Psoas muscle (tissue), 7 donors: ENCODE measurements at regions not wholly inside any gene's neighbourhood (a gene's known extent, or its start where the extent isn't known, plus 50 kb on each side); places are given as distances from the start of the nearest gene placed in this dataset.

Source experiments
- ATAC-seq, 4 donors: fragments of 200-7000 bp; cut with Tn5 transposase; one replicate each; pipeline ENCODE4 v1.9.1; 2020; ENCODE audit warnings: moderate library complexity in 3 of 4, mild to moderate bottlenecking in 2 of 4
- DNase-seq, 2 donors: peaks; one replicate each; pipeline ENCODE4 v3.0.0-alpha.2; 2020
- H3K27ac ChIP-seq: fragments of 200-600 bp; one replicate; pipeline ENCODE4 v1.8.0; 2022
- H3K27me3 ChIP-seq, 3 donors: fragments of 200-600 bp in 1 of 3; one replicate each; pipeline versions ENCODE4 v1.6.1 to v1.8.0; 2013 to 2022; ENCODE audit warnings: low read length in 2 of 3, mild to moderate bottlenecking in 2 of 3, moderate library complexity in 1 of 3; ENCODE audit not compliant: insufficient read depth in 3 of 3
- H3K36me3 ChIP-seq, 2 donors: fragments of 200-600 bp in 1 of 2; one replicate each; pipeline versions ENCODE4 v1.6.1 to v1.8.0; 2013 to 2022; ENCODE audit warnings: low read depth in 1 of 2, mild to moderate bottlenecking in 1 of 2, moderate library complexity in 1 of 2; ENCODE audit not compliant: insufficient read depth in 1 of 2
- H3K4me1 ChIP-seq: fragments of 200-600 bp; one replicate; pipeline ENCODE4 v1.8.0; 2022
- H3K4me3 ChIP-seq: fragments of 200-600 bp; one replicate; pipeline ENCODE4 v1.8.0; 2022; ENCODE audit warnings: mild to moderate bottlenecking
- H3K9me3 ChIP-seq: fragments of 200-600 bp; one replicate; pipeline ENCODE4 v1.8.0; 2022
- WGBS, 3 donors: extraction: QIAGEN DNeasy Blood & Tissue Kit; methylation state at CpG; one replicate each; pipeline versions ENCODE4 v1.1.6 to v1.1.7; 2013; 5-methylcytosine and 5-hydroxymethylcytosine counted together
- intact Hi-C, 2 donors: fragments of 100-400 bp; cut with DNase I; formaldehyde crosslinking; loops; one replicate each; pipeline versions ENCODE4 v1.11.0 to v1.14.2; 2022
- TF ChIP-seq, protein P1 (sequence below): fragments of 200-600 bp; IDR thresholded peaks from one replicate; pipeline ENCODE4 v1.8.0; 2022; ENCODE audit warnings: antibody characterized with exemption
- donor health status: healthy with polysubstance abuse.
- donor health status: DM: no; HTN: no; CAD: no; lungs with moderate emphysema.
- donor health status: Bipolar disorder and iron deficiency.
- donor health status: healthy.
- donor health status: DM: yes; HTN: yes; CAD: no.
- donor health status: DM: no; HTN: no; CAD: no.
- donor health status: DM: yes; HTN: yes; CAD: no.

DNA sequence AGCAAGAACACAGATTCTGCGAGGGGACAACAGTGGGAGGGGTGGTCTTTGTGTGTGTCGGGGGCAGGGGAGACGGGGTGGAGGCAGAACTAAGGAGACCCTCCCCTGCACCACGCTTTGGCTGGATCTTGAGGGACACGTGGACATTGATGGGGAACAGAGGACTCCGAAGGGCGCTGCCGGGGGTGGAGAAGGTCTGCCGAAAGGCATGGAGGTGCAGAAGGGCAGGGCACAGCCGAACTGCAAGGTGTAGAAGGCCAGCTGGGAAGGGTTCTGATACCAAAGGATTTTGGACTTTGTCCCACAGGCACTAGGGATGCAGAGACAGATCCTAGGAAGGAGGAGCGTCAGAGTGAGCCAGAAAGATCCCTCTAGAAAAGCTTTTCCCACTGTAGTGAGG, 107.7 kb upstream of the SYT13 start:
- Histone ChIP-seq H3K4me3 (no peak overlapping the region), H3K36me3 (no peaks in the 10 kb centered on the region), H3K27ac (no peak overlapping the region), H3K4me1 (no peaks in the 10 kb centered on the region), H3K27me3 (peaks cover 0 to 3% (median 0%) of the 10 kb centered on the region in 3 donors), H3K9me3 (no peaks in the 10 kb centered on the region)
- no peak for ATAC-seq
- TF ChIP-seq, protein P1, sequence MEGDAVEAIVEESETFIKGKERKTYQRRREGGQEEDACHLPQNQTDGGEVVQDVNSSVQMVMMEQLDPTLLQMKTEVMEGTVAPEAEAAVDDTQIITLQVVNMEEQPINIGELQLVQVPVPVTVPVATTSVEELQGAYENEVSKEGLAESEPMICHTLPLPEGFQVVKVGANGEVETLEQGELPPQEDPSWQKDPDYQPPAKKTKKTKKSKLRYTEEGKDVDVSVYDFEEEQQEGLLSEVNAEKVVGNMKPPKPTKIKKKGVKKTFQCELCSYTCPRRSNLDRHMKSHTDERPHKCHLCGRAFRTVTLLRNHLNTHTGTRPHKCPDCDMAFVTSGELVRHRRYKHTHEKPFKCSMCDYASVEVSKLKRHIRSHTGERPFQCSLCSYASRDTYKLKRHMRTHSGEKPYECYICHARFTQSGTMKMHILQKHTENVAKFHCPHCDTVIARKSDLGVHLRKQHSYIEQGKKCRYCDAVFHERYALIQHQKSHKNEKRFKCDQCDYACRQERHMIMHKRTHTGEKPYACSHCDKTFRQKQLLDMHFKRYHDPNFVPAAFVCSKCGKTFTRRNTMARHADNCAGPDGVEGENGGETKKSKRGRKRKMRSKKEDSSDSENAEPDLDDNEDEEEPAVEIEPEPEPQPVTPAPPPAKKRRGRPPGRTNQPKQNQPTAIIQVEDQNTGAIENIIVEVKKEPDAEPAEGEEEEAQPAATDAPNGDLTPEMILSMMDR, result no peak
- no peak for DNase-seq
- WGBS, 3 donors, result 88 to 91% (median 91%) methylated on average over 11 of the region's 11 CpGs
- intact Hi-C loops, result no loop called here

DNA sequence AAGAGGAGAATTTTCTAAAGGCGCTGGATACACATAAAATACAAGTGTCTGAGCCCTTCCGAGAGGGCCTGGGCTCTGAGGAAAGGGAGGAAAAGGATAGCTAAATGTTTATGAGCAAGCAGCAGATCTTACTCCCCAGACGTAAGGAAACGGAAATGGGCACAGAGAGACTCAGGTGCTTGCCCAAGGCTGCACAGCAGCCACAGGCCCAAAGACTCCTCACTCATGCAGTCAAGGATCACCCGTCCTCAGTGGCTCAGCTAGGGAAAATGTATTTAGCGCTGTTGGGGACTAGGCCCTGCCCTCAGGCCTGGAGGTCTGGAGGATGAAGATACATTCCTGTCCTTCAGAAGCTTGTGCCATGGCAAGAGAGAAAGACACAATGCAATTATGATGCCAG, 107.2 kb upstream of the SYT13 start:
- TF ChIP-seq, protein P1, result no peak
- Histone ChIP-seq H3K27ac (no peak overlapping the region), H3K4me1 (no peaks in the 10 kb centered on the region), H3K36me3 (no peaks in the 10 kb centered on the region), H3K4me3 (no peak overlapping the region), H3K9me3 (no peaks in the 10 kb centered on the region), H3K27me3 (peaks cover 0 to 3% (median 0%) of the 10 kb centered on the region in 3 donors)
- 81 to 88% (median 82%) methylated on average over 6 of the region's 6 CpGs for WGBS, 3 donors
- ATAC-seq, result no peak
- intact Hi-C loops, result no loop called here
- no peak for DNase-seq

DNA sequence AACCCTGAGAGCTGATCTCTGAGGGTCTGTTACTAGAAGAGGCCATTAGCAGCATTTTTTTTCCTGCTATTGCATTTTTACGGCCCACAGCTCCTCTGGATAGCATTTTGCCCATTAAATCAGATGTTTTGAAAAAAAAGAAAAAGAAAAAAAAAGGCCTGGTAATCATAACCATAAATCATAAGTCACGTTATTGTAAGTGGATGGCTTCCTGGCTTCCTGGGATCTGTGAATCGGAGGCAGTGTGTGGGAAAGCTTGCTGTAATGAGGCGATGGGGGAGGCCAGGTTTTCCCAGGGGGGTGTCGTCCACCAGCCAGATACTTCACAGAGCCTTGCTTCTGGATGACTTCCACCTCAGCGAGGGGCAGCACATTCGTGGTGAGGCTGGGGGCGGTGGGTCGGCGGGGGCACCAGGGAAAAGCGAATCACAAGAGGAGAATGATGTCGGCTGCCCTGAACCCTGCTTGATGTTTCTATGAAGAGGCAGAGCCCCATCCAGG, 106.5 kb upstream of the SYT13 start:
- Histone ChIP-seq H3K4me3 (no peak overlapping the region), H3K9me3 (no peaks in the 10 kb centered on the region), H3K4me1 (no peaks in the 10 kb centered on the region), H3K36me3 (no peaks in the 10 kb centered on the region), H3K27ac (no peak overlapping the region), H3K27me3 (peaks cover 0 to 7% (median 2%) of the 10 kb centered on the region in 3 donors)
- intact Hi-C loops, result no loop called here
- TF ChIP-seq, protein P1, result no peak
- ATAC-seq (no peak), DNase-seq (no peak)
- 67 to 73% (median 73%) methylated on average over 12 of the region's 12 CpGs for WGBS, 3 donors

DNA sequence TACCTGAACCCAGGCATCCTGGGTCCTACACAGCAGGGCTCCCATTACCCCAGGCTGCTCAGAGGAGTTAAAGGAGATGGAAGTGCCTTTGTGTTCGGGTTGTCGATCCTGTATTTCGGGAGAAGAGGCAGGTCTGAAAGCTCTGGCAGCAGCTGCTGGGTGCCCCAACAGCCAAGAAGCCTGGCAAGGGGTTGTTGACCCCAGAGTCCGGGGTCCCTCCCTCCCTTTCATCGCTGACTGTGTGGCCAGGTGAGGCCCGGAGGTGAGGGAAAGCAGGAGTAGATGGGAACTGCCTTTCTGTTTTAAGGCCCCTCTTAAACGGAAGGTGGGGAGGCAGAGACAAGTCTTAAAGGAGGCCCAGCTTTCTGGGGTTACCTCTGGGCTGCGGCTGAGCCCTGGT, 106.0 kb upstream of the SYT13 start:
- no peak for DNase-seq
- TF ChIP-seq, protein P1, result no peak
- Histone ChIP-seq H3K27ac (no peak overlapping the region), H3K27me3 (peaks cover 0 to 10% (median 5%) of the 10 kb centered on the region in 3 donors), H3K9me3 (no peaks in the 10 kb centered on the region), H3K4me3 (no peak overlapping the region), H3K36me3 (no peaks in the 10 kb centered on the region), H3K4me1 (no peaks in the 10 kb centered on the region)
- intact Hi-C loops, result no loop called here
- WGBS, 3 donors, result 68 to 83% (median 81%) methylated on average over 7 to 8 of the region's 8 CpGs
- no peak for ATAC-seq

DNA sequence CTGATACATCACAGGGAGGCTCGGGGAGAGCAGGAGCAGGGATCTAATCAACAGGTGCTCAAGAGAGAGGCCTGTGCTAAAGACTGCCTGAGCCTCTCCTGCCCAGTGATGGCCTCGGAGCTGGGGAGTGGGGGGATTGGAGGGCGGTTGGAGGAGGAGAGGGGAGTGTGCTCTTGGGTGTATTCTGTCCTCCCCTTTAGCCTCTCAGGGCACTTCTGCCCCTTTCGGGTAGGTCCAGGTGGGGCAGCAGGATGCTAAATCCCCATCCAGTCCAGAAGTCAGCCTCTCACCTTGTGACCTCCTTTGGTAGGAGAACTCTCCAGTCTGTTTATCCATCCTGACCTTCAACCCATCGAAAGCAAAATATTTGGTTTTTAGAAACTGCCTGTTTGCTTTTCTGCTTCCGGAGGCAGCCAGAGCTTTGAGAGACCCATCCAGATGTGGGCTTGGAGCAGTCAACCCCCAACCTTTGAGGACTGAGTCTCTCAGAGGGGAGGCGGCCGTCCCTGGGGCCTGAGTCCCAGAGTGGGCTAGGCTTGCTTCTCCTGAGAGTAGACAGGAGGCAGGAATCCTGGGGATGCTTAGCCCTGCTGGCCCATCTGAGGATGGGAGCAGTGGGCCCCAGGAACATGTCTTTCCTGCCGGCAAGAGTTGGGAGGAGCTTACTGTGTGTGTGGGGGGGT, 105.2 kb upstream of the SYT13 start:
- intact Hi-C loops, result no loop called here
- 68 to 78% (median 75%) methylated on average over 9 of the region's 9 CpGs for WGBS, 3 donors
- no peaks in the 10 kb centered on the region for H3K9me3 ChIP-seq
- DNase-seq (no peak), ATAC-seq (no peak)
- no peak overlapping the region for H3K27ac ChIP-seq
- H3K4me1 ChIP-seq, result no peaks in the 10 kb centered on the region
- H3K4me3 ChIP-seq, result no peak overlapping the region
- H3K36me3 ChIP-seq, result no peaks in the 10 kb centered on the region
- TF ChIP-seq, protein P1, result no peak
- peaks cover 0 to 12% (median 8%) of the 10 kb centered on the region in 3 donors for H3K27me3 ChIP-seq
